ENCODE measurements at regions not wholly inside any gene's neighbourhood (a gene's known extent, or its start where the extent isn't known, plus 50 kb on each side); places are given as distances from the start of the nearest gene placed in this dataset.

GRCh38 chr13:109844396-109844795 lies 58.0 kb upstream of the IRS2 start:
- no peaks in the 10 kb centered on the region for H3K36me3 ChIP-seq (ENCODE audit: control insufficient read depth in 2 of 4, insufficient read depth in 4 of 4, low read length in 3 of 4)
- no peak overlapping the region for H3K4me2 ChIP-seq (ENCODE audit: insufficient read depth in 1 of 2, low read depth in 2 of 2, low read length in 2 of 2)
- WGBS, 2 experiments (ENCODE audit: extremely low coverage in 1 of 2, insufficient coverage in 1 of 2, insufficient read length in 1 of 2, insufficient replicate concordance in 2 of 2, low coverage in 1 of 2, low lambda C conversion rate in 2 of 2, missing lambda C conversion rate in 1 of 2) = 92% methylated on average over 9 of the region's 9 CpGs; no CpG with 5 or more reads in 1 of the 2 experiments
- H4K91ac ChIP-seq (replicated peaks; ENCODE audit: insufficient read length, low read length) = no peak overlapping the region
- H3K56ac ChIP-seq (replicated peaks; ENCODE audit: insufficient read length, low read depth, low read length) = no peak overlapping the region
- no peak overlapping the region for H3K27ac ChIP-seq (ENCODE audit: low read depth, low read length)
- H3K14ac ChIP-seq (ENCODE audit: insufficient read length) = no peak overlapping the region
- no peak overlapping the region for H2BK12ac ChIP-seq (ENCODE audit: low read depth, low read length)
- no peak overlapping the region for H3K18ac ChIP-seq (ENCODE audit: extremely low read depth, low read length)
- H3K79me1 ChIP-seq (ENCODE audit: low read depth, low read length) = no peaks in the 10 kb centered on the region
- H4K8ac ChIP-seq (ENCODE audit: extremely low read depth, insufficient read depth, low read length) = no peak overlapping the region
- DNase-seq (ENCODE audit: low read depth in 1 of 2, low spot score in 2 of 2) (no peak), FAIRE-seq (no peak)
- no peaks in the 10 kb centered on the region; a peak in 1 of 7 replicates for H3K4me1 ChIP-seq (replicated peaks in 1 of 4; ENCODE audit: control insufficient read depth in 3 of 4, insufficient read depth in 4 of 4, low read length in 3 of 4)
- H3K4me3 ChIP-seq (ENCODE audit: extremely low read depth in 1 of 4, insufficient read depth in 2 of 4, low read depth in 3 of 4, low read length in 4 of 4) = no peak overlapping the region
- ChIA-PET POLR2A (ENCODE audit: partially characterized antibody) (no interaction called here), CTCF (ENCODE audit: partially characterized antibody) (no interaction called here)
- no peak overlapping the region for H3K23ac ChIP-seq (ENCODE audit: insufficient read length)
- H3K9me3 ChIP-seq (ENCODE audit: insufficient read depth in 2 of 2, low read depth in 1 of 2, low read length in 1 of 2) = no peaks in the 10 kb centered on the region
- no peak overlapping the region for H2BK15ac ChIP-seq (ENCODE audit: low read length)
- no peaks in the 10 kb centered on the region for H3K27me3 ChIP-seq (replicated peaks in 1 of 4; ENCODE audit: control insufficient read depth in 3 of 4, extremely low read depth in 1 of 4, insufficient read depth in 3 of 4, low read length in 3 of 4)
- no peaks in the 10 kb centered on the region for H4K20me1 ChIP-seq (replicated peaks in 1 of 2; ENCODE audit: control insufficient read depth in 1 of 2, insufficient read depth in 2 of 2, low read length in 2 of 2)
- no peak overlapping the region for H4K5ac ChIP-seq (ENCODE audit: insufficient read length, low read depth, low read length)
- H3K23me2 ChIP-seq (ENCODE audit: low read depth, low read length) = no peaks in the 10 kb centered on the region
- H3K4ac ChIP-seq (replicated peaks; ENCODE audit: insufficient read length, low read depth, low read length) = no peak overlapping the region
- H2BK20ac ChIP-seq (ENCODE audit: low read length) = no peak overlapping the region
- no peak overlapping the region for H2AK5ac ChIP-seq (ENCODE audit: low read depth, low read length)
- no peak overlapping the region for H3K9ac ChIP-seq (replicated peaks in 1 of 4; ENCODE audit: extremely low read depth in 1 of 4, low read depth in 3 of 4, low read length in 3 of 4)
- H3K79me2 ChIP-seq (ENCODE audit: control insufficient read depth in 1 of 2, insufficient read depth in 2 of 2, low read length in 2 of 2) = no peaks in the 10 kb centered on the region
- no peak overlapping the region for H2BK5ac ChIP-seq (ENCODE audit: low read depth, low read length)
- no peak overlapping the region for H2AFZ ChIP-seq (ENCODE audit: low read length)
- H2BK120ac ChIP-seq (replicated peaks; ENCODE audit: low read depth, low read length) = no peak overlapping the region
- no peak for TF ChIP-seq BRCA1 (IDR thresholded peaks at IDR 0.05; ENCODE audit: low read depth, low read length)
- no peak for TF ChIP-seq RNF2 (IDR thresholded peaks at IDR 0.05; ENCODE audit: borderline replicate concordance, low read depth, low read length, missing control alignments, poor library complexity, severe bottlenecking)
- no peak for TF ChIP-seq SIN3A (conservative IDR thresholded peaks at IDR 0.05 in 1 of 2, IDR thresholded peaks at IDR 0.05 in 1 of 2; ENCODE audit: low read depth in 1 of 2, low read length in 2 of 2)
- no peak for TF ChIP-seq PHF8 (conservative IDR thresholded peaks at IDR 0.05; ENCODE audit: low read depth, low read length)
- no peak for TF ChIP-seq CBX8 (IDR thresholded peaks at IDR 0.05; ENCODE audit: borderline replicate concordance, low read depth, low read length)
- TF ChIP-seq RBBP5 (IDR thresholded peaks at IDR 0.05; ENCODE audit: borderline replicate concordance, low read depth, low read length) = no peak
- no peak for TF ChIP-seq SAP30 (IDR thresholded peaks at IDR 0.05; ENCODE audit: insufficient read depth, insufficient replicate concordance, low read length)

All from H1 (cell line).